Thyroid gland (tissue), 4 donors: ENCODE measurements at regions not wholly inside any gene's neighbourhood (a gene's known extent, or its start where the extent isn't known, plus 50 kb on each side); places are given as distances from the start of the nearest gene placed in this dataset.

ENCODE experiments used
- CTCF ChIP-seq, 6 experiments: fragments of 200-600 bp in 3 of 6; fragments of 450-650 bp in 3 of 6; sonication (generic) in 3 of 6; IDR thresholded peaks; one replicate each; pipeline ENCODE4 v1.5.1; 2016 to 2019; ENCODE audit warnings: antibody characterized with exemption in 6 of 6, mild to moderate bottlenecking in 2 of 6, inconsistent platforms in 1 of 6, moderate library complexity in 1 of 6
- POLR2A ChIP-seq, 2 donors: fragments of 450-650 bp; IDR thresholded peaks; one replicate each; pipeline ENCODE4 v1.6.1; 2017; ENCODE audit warnings: antibody characterized with exemption in 2 of 2, mild to moderate bottlenecking in 2 of 2, moderate library complexity in 1 of 2

- no peak for TF ChIP-seq POLR2A (IDR thresholded peaks at IDR 0.05)
- TF ChIP-seq CTCF (IDR thresholded peaks at IDR 0.05) = no peak
Observed at GRCh38 chr9:135184181-135185053, 96.9 kb downstream of the OLFM1 start.
